Spleen (tissue), 7 donors: ENCODE measurements at regions not wholly inside any gene's neighbourhood (a gene's known extent, or its start where the extent isn't known, plus 50 kb on each side); places are given as distances from the start of the nearest gene placed in this dataset.

ENCODE experiments used
- CTCF ChIP-seq, 11 experiments: fragments of 200-600 bp in 7 of 11; fragments of 450-650 bp in 4 of 11; sonication (generic) in 4 of 11; IDR thresholded peaks in 8 of 11; conservative IDR thresholded peaks in 3 of 11; 1 replicate in 7 of 11; 2 replicates in 4 of 11; pipeline versions ENCODE4 v1.4.0 to v1.8.0; 2016 to 2021; ENCODE audit warnings: antibody characterized with exemption in 11 of 11, inconsistent platforms in 4 of 11, mild to moderate bottlenecking in 1 of 11
- POLR2A ChIP-seq, 3 donors: fragments of 450-650 bp; IDR thresholded peaks; one replicate each; pipeline ENCODE4 v1.5.1; 2017; ENCODE audit warnings: antibody characterized with exemption in 3 of 3, mild to moderate bottlenecking in 1 of 3
- donor health status: DM: no; HTN: no; CAD: no; lungs with moderate emphysema.
- donor health status: DM: no; HTN: no; CAD: no.
- donor health status: DM: no; HTN: no; CAD: no.

- TF ChIP-seq CTCF (IDR thresholded peaks at IDR 0.05 in 8 of 11, conservative IDR thresholded peaks at IDR 0.05 in 3 of 11) (no peak), POLR2A (IDR thresholded peaks at IDR 0.05) (no peak)
Measured at GRCh38 chr4:146123231-146123630, 52.3 kb upstream of the LSM6 start.
